Left colon (tissue), 2 donors: ENCODE measurements at regions not wholly inside any gene's neighbourhood (a gene's known extent, or its start where the extent isn't known, plus 50 kb on each side); places are given as distances from the start of the nearest gene placed in this dataset.
"Not testable (repeated sequence)": the region's sequence is repeated elsewhere in the genome, so short reads cannot be mapped to it uniquely, and the experiment has no call there.

Source experiments
- ATAC-seq: fragments of 200-7000 bp; cut with Tn5 transposase; one replicate; pipeline ENCODE4 v1.9.1; 2020; ENCODE audit warnings: mild to moderate bottlenecking, moderate library complexity
- DNase-seq, 2 donors: peaks; one replicate each; pipeline ENCODE4 v3.0.0-alpha.2; 2020
- intact Hi-C, 2 donors: fragments of 100-400 bp; cut with DNase I in 1 of 2; cut with micrococcal nuclease in 1 of 2; formaldehyde crosslinking; loops; one replicate each; pipeline versions ENCODE4 v1.11.2 to v1.14.0; 2022; cut with DNase I, micrococcal nuclease
- donor health status: DM: no; HTN: no; CAD: no.
- donor health status: DM: yes; HTN: yes; CAD: no.

DNA sequence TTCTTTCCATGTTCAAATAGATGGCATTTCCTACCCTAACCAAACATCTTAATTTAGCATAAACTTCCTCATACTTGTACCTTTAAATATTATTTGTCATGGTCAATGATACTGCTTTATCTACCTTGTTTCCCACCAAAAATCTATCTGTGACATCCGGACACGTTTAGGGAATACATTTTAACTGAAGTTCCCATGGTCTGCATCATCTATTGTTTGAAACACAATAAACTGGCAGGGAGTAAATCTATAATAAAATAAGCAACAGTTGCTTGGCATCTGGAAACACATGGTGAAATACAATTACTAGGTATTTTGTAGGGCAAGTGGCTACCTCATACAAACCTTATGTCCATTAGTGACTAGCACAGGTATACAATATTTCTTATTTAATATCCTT lies 289.1 kb downstream of the GJA1 start:
- no peak for ATAC-seq
- intact Hi-C loops, result no loop called here
- DNase-seq, result no peak

DNA sequence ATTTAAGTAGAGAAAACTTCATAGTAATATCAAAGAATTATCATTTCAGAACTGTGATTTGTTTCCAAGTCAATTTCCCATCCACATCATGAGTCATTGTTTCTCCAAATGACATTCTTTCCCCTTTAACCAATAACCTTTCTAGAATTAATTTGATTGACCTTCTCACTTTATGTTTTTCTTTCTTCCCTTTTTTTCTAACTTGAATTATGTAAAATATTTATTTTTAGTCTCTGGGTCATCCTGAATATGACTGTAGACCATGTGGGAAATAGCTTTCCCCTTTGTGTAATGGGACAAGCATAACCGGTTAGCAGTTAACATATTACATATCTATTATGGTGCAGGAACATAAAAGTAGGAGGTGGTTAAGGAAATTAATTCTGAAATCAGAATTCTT lies 291.1 kb downstream of the GJA1 start:
- intact Hi-C loops, result no loop called here
- DNase-seq (no peak), ATAC-seq (no peak)

DNA sequence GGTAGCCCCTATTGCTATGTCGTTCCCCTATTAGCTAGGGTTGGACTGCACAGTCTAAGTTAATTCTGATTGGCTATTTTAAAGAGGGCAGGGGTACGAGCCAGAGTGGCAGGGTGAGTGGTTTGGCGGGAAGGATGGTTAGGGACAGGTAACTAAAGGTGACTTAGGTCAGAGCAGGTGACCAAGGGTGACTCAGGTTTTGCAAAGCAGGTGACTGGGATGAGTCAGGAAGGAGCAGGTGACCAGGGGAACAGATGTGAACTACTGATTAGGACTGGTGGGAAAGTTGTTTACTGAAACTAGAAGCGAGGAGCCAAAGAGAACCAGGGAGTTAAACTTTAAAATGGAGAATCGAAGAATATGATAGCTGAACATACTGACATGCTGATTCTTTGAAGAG lies 295.2 kb downstream of the GJA1 start:
- ATAC-seq (no peak), DNase-seq (no peak)
- intact Hi-C loops, result no loop called here

DNA sequence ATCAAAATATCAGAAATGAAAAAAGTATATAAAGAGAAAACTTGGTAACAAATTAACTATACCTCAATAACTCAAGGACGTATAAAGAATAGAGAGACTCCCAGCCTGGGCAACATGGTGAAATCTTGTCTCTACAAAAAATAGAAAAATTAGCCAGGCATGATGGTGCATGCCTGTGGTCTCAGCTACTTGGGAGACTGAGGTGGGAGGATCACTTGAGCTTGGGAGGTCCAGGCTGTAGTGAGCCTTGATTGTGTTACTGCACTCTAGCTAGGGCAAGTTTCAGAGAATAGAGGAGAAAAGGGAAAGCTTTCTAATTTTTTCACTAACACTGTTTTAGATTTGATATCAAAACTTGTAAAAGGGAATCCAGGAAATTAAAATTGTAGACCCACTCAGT lies 295.9 kb downstream of the GJA1 start:
- DNase-seq, result no peak
- intact Hi-C loops, result no loop called here
- ATAC-seq, result no peak

DNA sequence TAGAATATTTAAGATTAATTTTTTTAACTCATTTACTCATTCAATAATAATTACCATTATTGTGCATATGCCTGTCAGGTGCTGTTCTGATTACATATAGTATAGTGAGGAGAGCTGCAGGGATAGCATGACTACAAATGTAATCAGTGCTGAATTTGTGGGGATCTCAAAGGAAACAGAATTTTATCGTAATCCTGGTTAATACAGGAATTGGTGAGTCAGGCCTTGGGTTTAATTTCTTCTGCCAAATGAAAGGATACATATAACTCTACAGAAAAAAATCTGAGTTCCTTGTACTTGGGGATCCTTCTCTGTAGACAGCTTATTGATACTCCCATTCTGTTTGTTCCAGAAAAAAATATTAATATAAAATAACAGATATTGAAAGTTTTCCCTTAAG lies 297.2 kb downstream of the GJA1 start:
- DNase-seq, result no peak
- intact Hi-C loops, result no loop called here
- ATAC-seq, result no peak

DNA sequence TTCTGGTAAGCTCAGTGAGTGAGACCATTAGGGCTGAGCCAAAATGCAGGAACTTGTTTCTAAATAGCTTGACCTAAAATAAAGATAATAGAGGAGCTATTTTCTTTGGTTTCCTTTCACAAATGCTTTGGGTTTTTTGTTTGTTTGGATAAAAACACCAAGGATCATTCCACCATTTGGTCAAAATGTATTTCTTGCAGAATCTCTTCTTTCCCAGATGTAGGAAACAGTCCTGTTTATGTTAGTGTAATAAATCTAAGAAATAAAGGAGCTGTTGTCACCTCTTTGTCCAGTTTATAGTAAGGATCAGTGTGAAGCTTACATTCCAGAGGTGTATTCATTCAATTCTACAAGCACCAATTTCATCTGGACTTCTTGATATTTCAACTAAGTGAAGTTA lies 297.8 kb downstream of the GJA1 start:
- no peak for DNase-seq
- intact Hi-C loops, result no loop called here
- ATAC-seq, result no peak

DNA sequence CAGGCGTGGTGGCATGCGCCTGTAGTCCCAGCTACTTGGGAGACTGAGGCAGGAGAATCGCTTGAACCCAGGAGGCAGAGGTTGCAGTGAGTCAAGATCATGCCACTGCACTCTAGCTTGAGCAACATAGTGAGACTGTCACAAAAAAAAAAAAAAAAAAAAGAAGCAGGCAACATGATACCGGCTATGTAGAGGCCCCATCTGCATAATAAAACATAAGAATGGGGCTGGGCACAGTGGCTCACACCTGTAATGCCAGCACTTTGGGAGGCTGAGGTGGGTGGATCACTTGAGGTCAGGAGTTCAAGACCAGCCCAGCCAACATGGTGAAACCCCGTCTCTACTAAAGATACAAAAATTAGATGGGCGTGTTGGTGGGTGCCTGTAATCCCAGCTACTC lies 304.7 kb downstream of the GJA1 start:
- ATAC-seq, intact Hi-C loops, DNase-seq: not testable (repeated sequence)

DNA sequence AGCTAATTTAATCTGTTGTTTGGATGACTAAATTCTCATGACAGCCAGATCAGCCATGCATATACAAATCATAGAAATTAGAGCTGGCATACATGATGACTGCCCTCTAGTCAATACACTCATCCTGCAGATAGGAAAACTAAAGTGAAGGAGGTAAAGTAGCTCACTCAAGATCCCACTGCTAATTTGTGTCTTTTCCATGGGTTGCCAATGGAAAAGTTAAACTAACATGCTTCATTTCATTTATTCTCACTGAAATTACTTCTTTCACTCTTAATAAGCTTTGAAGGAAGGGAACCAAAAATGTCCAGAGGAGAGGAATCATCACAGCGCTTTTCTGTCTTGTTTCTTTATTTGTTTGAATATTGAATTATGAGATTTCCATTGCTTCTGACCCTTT lies 308.2 kb downstream of the GJA1 start:
- no peak for ATAC-seq
- DNase-seq, result no peak
- intact Hi-C loops, result no loop called here

DNA sequence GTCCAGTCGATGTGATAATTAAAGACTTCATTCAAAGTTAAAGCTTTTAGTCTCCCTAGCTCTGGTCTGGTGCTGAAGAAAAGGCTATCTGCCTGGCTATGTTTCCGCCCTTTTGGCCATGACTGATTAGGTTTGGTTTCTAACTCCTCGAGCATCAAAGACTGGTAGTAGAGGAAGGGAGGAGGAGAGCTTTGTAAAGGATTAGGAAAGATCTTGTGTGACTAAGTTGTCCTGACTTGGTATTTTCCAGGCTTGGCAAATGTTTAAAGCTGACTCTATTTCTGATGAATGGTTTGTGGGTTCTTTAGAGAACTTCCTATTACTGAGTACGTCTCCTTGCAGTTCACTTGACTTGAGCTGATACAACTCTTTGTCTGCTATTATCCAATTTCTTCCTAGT lies 312.9 kb downstream of the GJA1 start:
- intact Hi-C loops, result no loop called here
- DNase-seq (no peak), ATAC-seq (no peak)

DNA sequence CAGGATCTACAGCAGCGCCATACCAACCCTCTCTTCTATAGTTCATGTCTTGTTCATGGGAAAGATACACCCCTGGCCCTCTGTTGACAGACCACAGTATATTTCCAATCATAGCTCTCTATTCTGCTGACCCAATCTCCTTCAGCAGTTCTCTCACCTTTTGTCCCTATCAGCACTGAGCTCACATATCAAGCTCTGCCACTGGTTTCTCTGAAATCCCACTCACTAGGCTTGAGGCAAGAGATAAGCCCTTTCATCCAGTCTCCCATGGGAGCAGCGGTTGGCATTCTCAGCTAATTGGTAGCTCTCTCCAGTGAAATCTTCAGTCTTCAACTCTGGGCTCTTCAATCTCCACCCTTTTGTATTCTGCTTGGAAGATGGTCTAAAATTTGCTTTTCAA lies 313.4 kb downstream of the GJA1 start:
- intact Hi-C loops, result no loop called here
- no peak for ATAC-seq
- no peak for DNase-seq

DNA sequence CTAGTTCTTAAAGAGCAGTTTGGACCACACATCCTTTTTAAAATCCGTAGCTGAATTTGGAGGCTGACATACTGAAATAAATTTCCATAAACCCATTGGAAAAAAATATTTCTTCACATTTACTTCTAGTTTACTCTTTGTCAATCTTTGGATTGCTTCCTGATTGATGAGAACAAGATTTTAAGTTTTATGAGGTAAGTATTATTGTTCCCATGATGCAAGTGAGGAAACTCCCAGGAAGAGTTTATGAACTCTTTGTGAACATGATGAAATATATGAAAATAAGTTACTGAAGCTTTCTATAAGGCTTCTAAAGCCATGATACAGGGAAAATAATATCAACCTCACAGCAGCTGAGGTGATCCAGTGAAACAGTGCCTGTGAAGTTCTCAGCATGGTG lies 320.0 kb downstream of the GJA1 start:
- DNase-seq (no peak), ATAC-seq (no peak)
- intact Hi-C loops, result no loop called here

DNA sequence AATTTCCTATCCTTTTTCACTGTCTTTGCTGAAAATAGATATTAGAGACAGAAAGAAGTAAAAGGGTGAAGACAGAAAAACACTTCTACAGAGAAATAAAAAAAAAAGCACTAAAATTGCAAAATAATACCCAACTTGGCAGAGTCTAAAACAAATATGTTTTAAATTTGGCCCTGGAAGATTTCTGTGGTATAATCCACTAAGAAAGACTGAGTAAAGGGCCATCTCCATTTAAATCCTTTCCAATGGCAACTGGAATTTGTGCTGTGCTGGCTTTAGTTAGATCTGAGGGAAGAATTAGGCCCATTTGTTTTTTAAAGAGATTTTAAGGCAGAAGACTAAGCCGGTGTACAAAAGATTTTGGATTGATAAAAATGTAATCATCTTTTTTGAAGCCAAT lies 321.2 kb downstream of the GJA1 start:
- no peak for DNase-seq
- intact Hi-C loops, result no loop called here
- no peak for ATAC-seq

DNA sequence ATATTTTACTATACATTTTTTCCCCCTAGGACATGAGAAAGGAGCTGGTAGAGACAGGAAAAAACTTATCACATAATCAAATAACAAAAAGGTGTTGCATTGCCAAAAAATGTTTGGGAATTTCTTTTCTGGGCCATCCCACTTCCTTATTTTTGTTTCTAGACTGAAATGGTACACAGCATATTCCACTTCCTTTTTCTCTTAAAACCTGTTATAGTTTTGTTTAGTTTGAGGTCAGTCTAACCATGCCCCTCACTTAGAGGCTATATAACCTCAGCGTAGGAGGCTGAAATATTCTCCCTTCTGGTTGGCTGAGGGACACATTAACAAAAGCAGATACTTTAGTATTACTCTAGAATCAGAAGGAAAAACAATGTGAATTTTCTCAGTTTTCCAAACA lies 323.9 kb downstream of the GJA1 start:
- ATAC-seq (no peak), DNase-seq (no peak)
- intact Hi-C loops, result no loop called here

DNA sequence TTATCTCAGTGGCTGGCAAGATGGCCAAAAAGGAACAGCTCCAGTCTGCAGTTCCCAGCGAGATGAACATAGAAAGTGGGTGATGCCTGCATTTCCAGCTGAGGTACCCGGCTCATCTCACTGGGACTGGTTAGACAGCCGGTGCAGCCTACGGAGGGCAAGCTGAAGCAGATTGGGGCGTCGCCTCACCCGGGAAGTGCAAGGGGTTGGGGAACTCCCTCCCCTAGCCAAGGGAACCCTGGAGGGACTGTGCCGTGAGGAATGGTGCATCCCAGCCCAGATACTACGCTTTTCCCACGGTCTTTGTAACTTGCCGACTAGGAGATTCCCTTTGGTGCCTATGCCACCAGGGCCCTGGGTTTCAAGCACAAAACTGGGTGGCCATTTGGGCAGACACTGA lies 324.7 kb downstream of the GJA1 start:
- ATAC-seq (no peak), DNase-seq (no peak)
- intact Hi-C loops, result no loop called here

DNA sequence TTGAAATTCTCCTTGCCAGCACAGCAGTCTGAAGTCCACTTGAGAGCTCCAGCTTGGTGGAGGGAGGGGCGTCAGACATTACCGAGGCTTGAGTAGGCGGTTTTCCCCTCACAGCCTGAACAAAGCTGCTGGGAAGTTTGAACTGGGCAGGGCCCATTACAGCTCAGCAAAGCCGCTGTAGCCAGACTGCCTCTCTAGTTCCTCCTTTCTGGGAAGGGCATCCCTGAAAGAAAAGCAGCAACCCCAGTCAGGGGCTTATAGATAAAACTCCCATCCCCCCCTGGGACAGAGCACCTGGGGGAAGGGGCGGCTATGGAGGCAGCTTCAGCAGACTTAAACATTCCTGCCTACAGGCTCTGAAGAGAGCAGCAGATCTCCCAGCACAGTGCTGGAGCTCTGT lies 325.3 kb downstream of the GJA1 start:
- intact Hi-C loops, result no loop called here
- no peak for ATAC-seq
- DNase-seq, result no peak

DNA sequence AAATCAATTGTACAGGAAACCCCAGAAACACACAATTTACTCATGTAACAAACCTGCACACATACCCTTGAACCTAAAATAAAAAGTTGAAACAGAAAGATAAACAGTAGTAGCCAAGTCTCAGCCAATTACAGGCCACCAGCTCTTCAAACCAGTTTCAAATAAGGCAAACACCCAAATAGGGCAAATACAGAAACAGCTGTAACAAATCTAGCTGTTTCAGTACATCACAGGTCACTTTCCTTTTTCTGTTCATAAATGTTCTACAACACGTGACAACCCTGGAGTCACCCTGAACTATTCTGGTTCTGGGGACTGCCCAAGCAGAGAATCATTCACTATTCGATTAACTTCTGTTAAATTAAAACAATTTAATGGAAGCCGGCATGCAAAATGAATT lies 329.0 kb downstream of the GJA1 start:
- intact Hi-C loops, result no loop called here
- ATAC-seq, result no peak
- no peak for DNase-seq

DNA sequence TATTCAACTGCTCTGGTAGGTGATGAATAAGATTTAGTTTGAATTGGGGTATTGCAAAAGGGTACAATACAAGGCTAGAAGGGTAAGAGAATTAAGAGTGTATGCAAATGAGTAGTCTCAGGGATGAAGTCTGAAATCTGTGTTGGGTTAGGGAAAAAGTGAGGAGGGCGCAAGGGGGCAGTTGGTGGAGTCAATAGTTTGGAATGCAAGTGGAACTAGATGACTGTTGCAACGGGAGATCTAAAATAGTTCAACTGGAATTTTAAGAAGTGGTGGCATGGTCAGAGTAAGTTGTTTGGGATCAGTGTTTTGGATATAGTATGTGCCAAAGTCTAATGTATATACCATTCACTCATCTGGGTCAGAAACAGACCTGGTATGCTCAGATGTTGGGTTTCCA lies 329.6 kb downstream of the GJA1 start:
- intact Hi-C loops, result no loop called here
- no peak for DNase-seq
- no peak for ATAC-seq

DNA sequence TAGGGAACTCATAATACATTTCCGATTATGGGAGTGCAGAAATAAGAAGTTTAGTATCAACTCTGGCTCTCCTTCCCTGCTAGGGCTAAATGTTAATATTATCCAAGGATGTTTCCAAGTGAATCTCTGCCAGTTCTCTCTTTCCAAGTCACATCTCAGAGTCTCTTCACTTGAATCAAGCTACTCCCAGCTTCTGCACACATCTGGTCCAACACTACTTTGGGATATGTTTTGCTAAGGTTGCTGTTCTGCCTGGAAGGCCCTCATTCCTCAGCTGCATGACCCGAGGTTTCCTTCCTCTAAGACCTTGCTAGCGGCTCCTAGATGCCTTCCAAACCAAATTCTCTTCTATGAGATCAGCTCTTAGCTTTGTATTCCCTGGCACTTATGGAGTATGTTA lies 331.8 kb downstream of the GJA1 start:
- intact Hi-C loops, result no loop called here
- ATAC-seq (no peak), DNase-seq (no peak)

DNA sequence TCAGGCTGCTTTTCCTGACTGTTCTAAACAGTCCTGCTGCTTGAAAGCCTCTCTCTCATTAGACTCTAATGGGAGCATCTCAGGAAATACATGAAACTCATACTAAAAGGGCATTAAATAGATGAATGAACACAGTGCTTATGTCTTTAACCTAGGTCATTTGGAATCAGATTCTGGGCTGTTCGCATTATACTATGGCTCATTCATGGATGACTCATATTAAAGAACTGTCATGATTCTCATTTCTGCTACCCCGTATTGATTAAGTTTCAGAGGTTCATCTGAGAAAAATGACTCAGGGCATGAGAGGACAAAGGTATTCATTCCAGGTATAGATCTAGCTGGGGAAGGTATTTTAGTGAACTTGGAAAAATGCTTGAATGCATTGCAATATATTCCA lies 335.5 kb downstream of the GJA1 start:
- DNase-seq, result no peak
- intact Hi-C loops, result no loop called here

DNA sequence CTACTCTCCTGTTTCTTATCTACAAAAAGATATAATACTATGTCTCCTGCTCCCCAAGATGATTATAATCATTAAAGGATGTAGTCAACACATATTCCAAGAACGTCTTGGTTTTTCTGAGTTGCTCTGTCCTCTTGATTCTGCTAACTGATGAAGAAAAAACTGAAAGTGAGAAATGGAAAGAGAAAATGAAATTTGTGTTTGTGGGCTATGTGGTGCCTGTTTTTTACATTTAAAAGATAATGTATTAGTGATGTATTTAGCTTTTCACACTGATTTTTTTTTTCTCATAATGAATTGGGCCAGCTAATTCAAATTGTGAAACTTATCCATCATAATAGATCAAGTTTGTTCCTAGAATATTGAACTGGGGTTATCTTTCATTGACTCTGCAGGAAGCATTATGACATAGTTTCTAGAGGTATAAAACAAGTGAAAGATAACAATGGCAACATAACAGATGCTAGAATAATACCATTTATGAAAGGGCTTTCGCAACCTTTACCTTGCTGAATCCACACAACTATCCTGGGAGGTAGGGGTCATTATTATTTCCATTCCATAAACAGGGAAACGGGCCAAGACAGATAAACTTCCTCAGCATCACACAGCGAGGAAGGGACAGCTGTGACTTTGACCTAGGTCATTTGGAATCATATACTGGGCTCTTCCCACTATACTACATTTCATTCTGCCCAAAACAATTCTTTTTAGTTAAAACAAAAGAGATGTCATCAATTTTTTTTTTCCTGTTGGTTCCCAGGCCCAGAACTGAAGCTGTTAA lies 336.7 kb downstream of the GJA1 start:
- intact Hi-C loops, result no loop called here
- no peak for ATAC-seq

More for the DNA sequence above, 335.5 kb downstream of the GJA1 start:
- ATAC-seq, result no peak

DNA sequence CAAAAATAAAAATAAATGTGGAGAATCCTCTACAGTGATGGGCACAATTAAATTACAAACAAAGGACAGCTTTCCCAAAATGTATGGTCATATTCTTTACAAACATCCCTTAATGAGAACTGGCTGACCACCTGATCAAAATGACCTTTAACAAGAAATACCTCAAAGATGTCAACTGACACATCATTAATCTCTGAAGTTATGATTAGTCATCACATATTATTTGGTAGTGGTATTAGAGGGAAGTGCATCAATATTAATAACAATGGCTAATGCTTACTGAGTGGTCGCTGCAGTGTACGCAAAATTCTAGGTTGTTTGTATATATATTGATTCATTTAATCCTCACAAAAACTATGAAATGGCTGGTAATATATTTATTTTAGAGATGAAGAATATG lies 340.6 kb downstream of the GJA1 start:
- DNase-seq, result no peak
- ATAC-seq, result no peak
- intact Hi-C loops, result no loop called here

More for the DNA sequence above, 336.7 kb downstream of the GJA1 start:
- DNase-seq, result no peak
